ENCODE measurements at regions not wholly inside any gene's neighbourhood (a gene's known extent, or its start where the extent isn't known, plus 50 kb on each side); places are given as distances from the start of the nearest gene placed in this dataset.

- DNase-seq, result no peak
Measured at GRCh38 chrX:80098038-80098437, 83.5 kb downstream of the TBX22 start.

- no peak for DNase-seq
Measured at GRCh38 chrX:80120335-80120734, 105.8 kb downstream of the TBX22 start.

GRCh38 chrX:80138938-80139337, 124.4 kb downstream of the TBX22 start:
- DNase-seq, result no peak

- no peak for DNase-seq
Measured at GRCh38 chrX:80139564-80139963, 125.0 kb downstream of the TBX22 start.

- no peak for DNase-seq
Measured at GRCh38 chrX:80170581-80170980, 156.0 kb downstream of the TBX22 start.

GRCh38 chrX:80173261-80173660, 158.7 kb downstream of the TBX22 start:
- DNase-seq, result no peak

GRCh38 chrX:80174925-80175574, 160.5 kb downstream of the TBX22 start:
- no peak for DNase-seq

GRCh38 chrX:80181079-80181478, 166.5 kb downstream of the TBX22 start:
- DNase-seq, result no peak

GRCh38 chrX:80184854-80185253, 170.3 kb downstream of the TBX22 start:
- DNase-seq, result no peak

GRCh38 chrX:80206647-80207046, 192.1 kb downstream of the TBX22 start:
- no peak for DNase-seq

GRCh38 chrX:80207327-80207726, 192.8 kb downstream of the TBX22 start:
- DNase-seq, result no peak

- DNase-seq, result peak; percentile 30
Measured at GRCh38 chrX:80216086-80216485, 201.5 kb downstream of the TBX22 start.

- DNase-seq, result peak; percentile 49
Measured at GRCh38 chrX:80223982-80224579, 196.2 kb upstream of the TENT5D start.

GRCh38 chrX:80229626-80230025, 190.6 kb upstream of the TENT5D start:
- no peak for DNase-seq

- no peak for DNase-seq
Measured at GRCh38 chrX:80237072-80237471, 183.2 kb upstream of the TENT5D start.

GRCh38 chrX:80246271-80246670, 174.0 kb upstream of the TENT5D start:
- DNase-seq, result no peak

GRCh38 chrX:80266287-80266686, 154.0 kb upstream of the TENT5D start:
- no peak for DNase-seq

GRCh38 chrX:80266979-80267378, 153.3 kb upstream of the TENT5D start:
- DNase-seq, result no peak

- DNase-seq, result no peak
Measured at GRCh38 chrX:80267790-80268189, 152.5 kb upstream of the TENT5D start.

GRCh38 chrX:80282535-80282934, 137.7 kb upstream of the TENT5D start:
- DNase-seq, result no peak

- DNase-seq, result peak; percentile 12
Measured at GRCh38 chrX:80285131-80285773, 135.0 kb upstream of the TENT5D start.

- DNase-seq, result no peak
Measured at GRCh38 chrX:80290834-80291233, 129.4 kb upstream of the TENT5D start.

- DNase-seq, result no peak
Measured at GRCh38 chrX:80293354-80293753, 126.9 kb upstream of the TENT5D start.

- no peak for DNase-seq
Measured at GRCh38 chrX:80306007-80306406, 114.2 kb upstream of the TENT5D start.

GRCh38 chrX:80312448-80312847, 107.8 kb upstream of the TENT5D start:
- no peak for DNase-seq
